A673 (cell line): ENCODE measurements at regions not wholly inside any gene's neighbourhood (a gene's known extent, or its start where the extent isn't known, plus 50 kb on each side); places are given as distances from the start of the nearest gene placed in this dataset.

Source experiments
- EZH2 ChIP-seq: fragments of 200-600 bp; sonication (generic); IDR thresholded peaks from 2 replicates; pipeline ENCODE4 v1.6.1; 2017; ENCODE audit warnings: borderline replicate concordance, low read depth, mild to moderate bottlenecking, mixed read lengths, antibody characterized with exemption, low read length; ENCODE audit not compliant: poor library complexity, severe bottlenecking
- TF ChIP-seq, protein P1 (sequence below): fragments of 300-800, 200-600 bp; sonication (generic); conservative IDR thresholded peaks from 2 replicates; pipeline ENCODE4 v1.5.1; 2017; ENCODE audit warnings: low read depth, mild to moderate bottlenecking, antibody characterized with exemption, low read length, moderate library complexity, mixed read lengths

- TF ChIP-seq, protein P1, sequence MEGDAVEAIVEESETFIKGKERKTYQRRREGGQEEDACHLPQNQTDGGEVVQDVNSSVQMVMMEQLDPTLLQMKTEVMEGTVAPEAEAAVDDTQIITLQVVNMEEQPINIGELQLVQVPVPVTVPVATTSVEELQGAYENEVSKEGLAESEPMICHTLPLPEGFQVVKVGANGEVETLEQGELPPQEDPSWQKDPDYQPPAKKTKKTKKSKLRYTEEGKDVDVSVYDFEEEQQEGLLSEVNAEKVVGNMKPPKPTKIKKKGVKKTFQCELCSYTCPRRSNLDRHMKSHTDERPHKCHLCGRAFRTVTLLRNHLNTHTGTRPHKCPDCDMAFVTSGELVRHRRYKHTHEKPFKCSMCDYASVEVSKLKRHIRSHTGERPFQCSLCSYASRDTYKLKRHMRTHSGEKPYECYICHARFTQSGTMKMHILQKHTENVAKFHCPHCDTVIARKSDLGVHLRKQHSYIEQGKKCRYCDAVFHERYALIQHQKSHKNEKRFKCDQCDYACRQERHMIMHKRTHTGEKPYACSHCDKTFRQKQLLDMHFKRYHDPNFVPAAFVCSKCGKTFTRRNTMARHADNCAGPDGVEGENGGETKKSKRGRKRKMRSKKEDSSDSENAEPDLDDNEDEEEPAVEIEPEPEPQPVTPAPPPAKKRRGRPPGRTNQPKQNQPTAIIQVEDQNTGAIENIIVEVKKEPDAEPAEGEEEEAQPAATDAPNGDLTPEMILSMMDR, result no peak
- no peak for TF ChIP-seq EZH2
Measured at GRCh38 chr4:173735585-173735984, 205.6 kb upstream of the HAND2 start.
